Testis (tissue), 2 donors: ENCODE measurements at regions not wholly inside any gene's neighbourhood (a gene's known extent, or its start where the extent isn't known, plus 50 kb on each side); places are given as distances from the start of the nearest gene placed in this dataset.

Experiments used
- POLR2A ChIP-seq: fragments of 450-650 bp; IDR thresholded peaks from one replicate; pipeline ENCODE4 v1.6.1; 2017; ENCODE audit warnings: antibody characterized with exemption, mild to moderate bottlenecking, moderate library complexity
- TF ChIP-seq, protein P1 (sequence below), 3 experiments: fragments of 450-650 bp in 2 of 3; fragments of 200-600 bp in 1 of 3; sonication (generic) in 1 of 3; IDR thresholded peaks; one replicate each; pipeline ENCODE4 v1.5.1; 2016 to 2019; ENCODE audit warnings: antibody characterized with exemption in 3 of 3, mild to moderate bottlenecking in 2 of 3, moderate library complexity in 1 of 3

DNA sequence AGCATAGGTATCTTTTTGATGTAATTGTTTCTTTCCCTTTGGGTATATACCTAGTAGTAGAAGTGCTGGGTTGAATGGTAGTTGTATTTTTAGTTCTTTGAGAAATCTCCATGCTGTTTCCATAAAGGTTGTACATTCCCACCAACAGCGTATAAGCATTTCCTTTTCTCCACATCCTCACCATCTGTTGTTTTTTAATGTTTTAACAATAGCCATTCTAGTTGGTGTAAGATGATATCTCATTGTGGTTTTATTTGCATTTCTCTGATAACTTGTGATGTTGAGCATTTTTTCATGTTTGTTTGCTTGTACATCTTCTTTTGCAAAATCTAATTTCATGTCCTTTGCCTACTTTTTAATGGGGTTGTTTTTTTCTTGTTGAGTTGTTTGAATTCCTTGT lies 80.0 kb upstream of the TMC3 start:
- TF ChIP-seq, protein P1, sequence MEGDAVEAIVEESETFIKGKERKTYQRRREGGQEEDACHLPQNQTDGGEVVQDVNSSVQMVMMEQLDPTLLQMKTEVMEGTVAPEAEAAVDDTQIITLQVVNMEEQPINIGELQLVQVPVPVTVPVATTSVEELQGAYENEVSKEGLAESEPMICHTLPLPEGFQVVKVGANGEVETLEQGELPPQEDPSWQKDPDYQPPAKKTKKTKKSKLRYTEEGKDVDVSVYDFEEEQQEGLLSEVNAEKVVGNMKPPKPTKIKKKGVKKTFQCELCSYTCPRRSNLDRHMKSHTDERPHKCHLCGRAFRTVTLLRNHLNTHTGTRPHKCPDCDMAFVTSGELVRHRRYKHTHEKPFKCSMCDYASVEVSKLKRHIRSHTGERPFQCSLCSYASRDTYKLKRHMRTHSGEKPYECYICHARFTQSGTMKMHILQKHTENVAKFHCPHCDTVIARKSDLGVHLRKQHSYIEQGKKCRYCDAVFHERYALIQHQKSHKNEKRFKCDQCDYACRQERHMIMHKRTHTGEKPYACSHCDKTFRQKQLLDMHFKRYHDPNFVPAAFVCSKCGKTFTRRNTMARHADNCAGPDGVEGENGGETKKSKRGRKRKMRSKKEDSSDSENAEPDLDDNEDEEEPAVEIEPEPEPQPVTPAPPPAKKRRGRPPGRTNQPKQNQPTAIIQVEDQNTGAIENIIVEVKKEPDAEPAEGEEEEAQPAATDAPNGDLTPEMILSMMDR (IDR thresholded peaks at IDR 0.05) = no peak
- TF ChIP-seq POLR2A = no peak
